CD14-positive monocyte (primary cell): ENCODE measurements at regions not wholly inside any gene's neighbourhood (a gene's known extent, or its start where the extent isn't known, plus 50 kb on each side); places are given as distances from the start of the nearest gene placed in this dataset.

Experiments used
- DNase-seq, 3 donors: peaks; one replicate each; pipeline ENCODE4 v3.0.0-alpha.2; 2011 to 2022
- H2AFZ ChIP-seq: 2 replicates; pipeline ENCODE4 v1.6.0; 2012; ENCODE audit warnings: mild to moderate bottlenecking, low read depth, low read length, inconsistent platforms; ENCODE audit not compliant: insufficient read depth, poor library complexity, severe bottlenecking
- H3K27ac ChIP-seq, 2 donors: 1 replicate in 1 of 2; 2 replicates in 1 of 2; pipeline ENCODE4 v1.5.1; 2012 to 2013; ENCODE audit warnings: low read length in 2 of 2, control low read depth in 1 of 2, inconsistent platforms in 1 of 2, low read depth in 1 of 2, mild to moderate bottlenecking in 1 of 2
- H3K27me3 ChIP-seq, 2 donors: one replicate each; pipeline versions ENCODE4 v1.6.0 to v1.6.1; 2011 to 2013; ENCODE audit warnings: low read length in 2 of 2; ENCODE audit not compliant: control insufficient read depth in 2 of 2, insufficient read depth in 2 of 2
- H3K36me3 ChIP-seq, 2 donors: replicated peaks in 1 of 2; 1 replicate in 1 of 2; 2 replicates in 1 of 2; pipeline versions ENCODE4 v1.5.1 to v1.6.1; 2012 to 2013; ENCODE audit warnings: low read length in 2 of 2, control low read depth in 1 of 2, inconsistent platforms in 1 of 2, mild to moderate bottlenecking in 1 of 2; ENCODE audit not compliant: insufficient read depth in 2 of 2, control insufficient read depth in 1 of 2
- H3K4me1 ChIP-seq, 2 donors: 1 replicate in 1 of 2; 2 replicates in 1 of 2; pipeline versions ENCODE4 v1.5.1 to v1.6.1; 2012 to 2013; ENCODE audit warnings: low read length in 2 of 2, control low read depth in 1 of 2, inconsistent platforms in 1 of 2, mild to moderate bottlenecking in 1 of 2, moderate library complexity in 1 of 2; ENCODE audit not compliant: insufficient read depth in 2 of 2, control insufficient read depth in 1 of 2
- H3K4me2 ChIP-seq: replicated peaks from 2 replicates; pipeline ENCODE3; 2012; ENCODE audit warnings: low read length, moderate library complexity, mild to moderate bottlenecking; ENCODE audit not compliant: poor library complexity, severe bottlenecking; ENCODE audit errors: extremely low read depth
- H3K4me3 ChIP-seq, 3 experiments: fragments of 200-600 bp in 1 of 3; sonication (generic) in 1 of 3; replicated peaks in 1 of 3; 1 replicate in 2 of 3; 2 replicates in 1 of 3; pipeline ENCODE4 v1.5.1; 2011 to 2013; ENCODE audit warnings: low read length in 3 of 3, mild to moderate bottlenecking in 3 of 3, control low read depth in 2 of 3, low read depth in 2 of 3, inconsistent platforms in 1 of 3, moderate library complexity in 1 of 3
- H3K79me2 ChIP-seq: 2 replicates; pipeline ENCODE4 v1.6.0; 2012; ENCODE audit warnings: mild to moderate bottlenecking, control low read depth, inconsistent platforms, low read length, moderate library complexity; ENCODE audit not compliant: insufficient read depth
- H3K9ac ChIP-seq: 2 replicates; pipeline ENCODE4 v1.6.0; 2017; ENCODE audit warnings: low read length, mild to moderate bottlenecking; ENCODE audit not compliant: insufficient read depth, poor library complexity, severe bottlenecking
- H3K9me3 ChIP-seq, 2 donors: replicated peaks in 1 of 2; 1 replicate in 1 of 2; 2 replicates in 1 of 2; pipeline versions ENCODE4 v1.5.1 to v1.6.1; 2012 to 2013; ENCODE audit warnings: low read length in 2 of 2, control low read depth in 1 of 2; ENCODE audit not compliant: control insufficient read depth in 1 of 2, insufficient read depth in 1 of 2
- H4K20me1 ChIP-seq: 2 replicates; pipeline ENCODE4 v1.6.0; 2012; ENCODE audit warnings: mild to moderate bottlenecking, low read length, control low read depth, moderate library complexity; ENCODE audit not compliant: insufficient read depth
- H3K27ac Mint-ChIP-seq, 7 donors: one replicate each; pipeline ENCODE4 v1.8.0; 2020; ENCODE audit warnings: mild to moderate bottlenecking in 7 of 7, mixed read lengths in 7 of 7, moderate library complexity in 6 of 7, inconsistent platforms in 2 of 7
- H3K27me3 Mint-ChIP-seq, 3 donors: one replicate each; pipeline ENCODE4 v1.8.0; 2021 to 2022; ENCODE audit warnings: low read depth in 3 of 3, mild to moderate bottlenecking in 3 of 3, mixed read lengths in 3 of 3, moderate library complexity in 3 of 3, inconsistent platforms in 1 of 3
- H3K36me3 Mint-ChIP-seq, 2 donors: one replicate each; pipeline ENCODE4 v1.8.0; 2020; ENCODE audit warnings: mixed read lengths in 2 of 2, inconsistent platforms in 1 of 2, mild to moderate bottlenecking in 1 of 2
- H3K4me1 Mint-ChIP-seq: one replicate; pipeline ENCODE4 v1.8.0; 2020; ENCODE audit warnings: mild to moderate bottlenecking, mixed read lengths
- H3K4me3 Mint-ChIP-seq, 2 donors: one replicate each; pipeline ENCODE4 v1.8.0; 2020; ENCODE audit warnings: mild to moderate bottlenecking in 2 of 2, mixed read lengths in 2 of 2, moderate library complexity in 1 of 2
- H3K9me3 Mint-ChIP-seq, 7 donors: one replicate each; pipeline ENCODE4 v1.8.0; 2020 to 2022; ENCODE audit warnings: mixed read lengths in 7 of 7, mild to moderate bottlenecking in 6 of 7, moderate library complexity in 6 of 7, inconsistent platforms in 2 of 7
- WGBS: methylation state at CpG from one replicate; pipeline ENCODE4 v1.1.5; 2013; ENCODE audit warnings: missing lambda C conversion rate; ENCODE audit not compliant: insufficient coverage; 5-methylcytosine and 5-hydroxymethylcytosine counted together
- intact Hi-C, 2 donors: fragments of 100-400 bp; cut with micrococcal nuclease; formaldehyde crosslinking; loops; one replicate each; pipeline versions ENCODE4 v1.15.0 to v1.15.1; 2023
- TF ChIP-seq, protein P1 (sequence below): fragments of 200-600 bp; IDR thresholded peaks from one replicate; pipeline ENCODE4 v1.8.0; 2022; ENCODE audit warnings: antibody characterized with exemption, mild to moderate bottlenecking

DNA sequence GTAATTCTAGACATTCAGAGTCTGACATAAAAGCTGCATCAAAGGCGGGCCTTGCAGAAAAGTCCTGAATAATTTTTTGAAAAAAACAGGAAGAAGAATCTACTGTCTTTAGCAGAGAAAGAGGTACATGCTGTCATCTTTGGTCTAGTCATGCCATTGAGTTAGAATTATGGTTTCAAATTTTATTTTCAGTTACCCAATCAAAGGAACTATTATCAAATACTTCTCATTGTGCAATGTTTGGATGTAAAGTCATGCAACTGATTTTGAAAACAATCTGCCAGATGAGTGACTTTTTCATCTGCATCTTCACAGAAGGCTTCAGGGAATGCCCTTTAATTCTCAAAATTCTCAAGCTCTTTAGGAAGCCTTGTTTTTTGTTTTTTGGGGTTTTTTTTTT, 803.5 kb downstream of the FLRT2 start:
- no peaks in the 10 kb centered on the region for H3K9me3 ChIP-seq
- H3K9ac ChIP-seq = no peak overlapping the region
- H3K27me3 ChIP-seq = no peaks in the 10 kb centered on the region
- H4K20me1 ChIP-seq = no peaks in the 10 kb centered on the region
- Mint-ChIP-seq H3K27ac (peak overlapping the region in 6 of 7 donors; percentile 33 to 89 (median 84)), H3K4me1 (peaks cover 17% of the 10 kb centered on the region), H3K4me3 (no peak overlapping the region), H3K9me3 (peaks cover 0 to 4% (median 0%) of the 10 kb centered on the region in 7 donors), H3K36me3 (no peaks in the 10 kb centered on the region), H3K27me3 (no peaks in the 10 kb centered on the region)
- peak overlapping the region in 1 of 2 donors; percentile 42 for H3K27ac ChIP-seq
- no peaks in the 10 kb centered on the region for H3K36me3 ChIP-seq
- TF ChIP-seq, protein P1, sequence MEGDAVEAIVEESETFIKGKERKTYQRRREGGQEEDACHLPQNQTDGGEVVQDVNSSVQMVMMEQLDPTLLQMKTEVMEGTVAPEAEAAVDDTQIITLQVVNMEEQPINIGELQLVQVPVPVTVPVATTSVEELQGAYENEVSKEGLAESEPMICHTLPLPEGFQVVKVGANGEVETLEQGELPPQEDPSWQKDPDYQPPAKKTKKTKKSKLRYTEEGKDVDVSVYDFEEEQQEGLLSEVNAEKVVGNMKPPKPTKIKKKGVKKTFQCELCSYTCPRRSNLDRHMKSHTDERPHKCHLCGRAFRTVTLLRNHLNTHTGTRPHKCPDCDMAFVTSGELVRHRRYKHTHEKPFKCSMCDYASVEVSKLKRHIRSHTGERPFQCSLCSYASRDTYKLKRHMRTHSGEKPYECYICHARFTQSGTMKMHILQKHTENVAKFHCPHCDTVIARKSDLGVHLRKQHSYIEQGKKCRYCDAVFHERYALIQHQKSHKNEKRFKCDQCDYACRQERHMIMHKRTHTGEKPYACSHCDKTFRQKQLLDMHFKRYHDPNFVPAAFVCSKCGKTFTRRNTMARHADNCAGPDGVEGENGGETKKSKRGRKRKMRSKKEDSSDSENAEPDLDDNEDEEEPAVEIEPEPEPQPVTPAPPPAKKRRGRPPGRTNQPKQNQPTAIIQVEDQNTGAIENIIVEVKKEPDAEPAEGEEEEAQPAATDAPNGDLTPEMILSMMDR = no peak
- H3K79me2 ChIP-seq = no peaks in the 10 kb centered on the region
- H2AFZ ChIP-seq = no peak overlapping the region
- intact Hi-C loops = no loop called here
- no CpG with 5 or more reads among the region's 1 CpG for WGBS
- peak; percentile 26 to 61 (median 30) for DNase-seq
- peaks cover 12 to 16% of the 10 kb centered on the region in 2 donors for H3K4me1 ChIP-seq
- no peak overlapping the region for H3K4me3 ChIP-seq
- peak overlapping the region; percentile 26 for H3K4me2 ChIP-seq

DNA sequence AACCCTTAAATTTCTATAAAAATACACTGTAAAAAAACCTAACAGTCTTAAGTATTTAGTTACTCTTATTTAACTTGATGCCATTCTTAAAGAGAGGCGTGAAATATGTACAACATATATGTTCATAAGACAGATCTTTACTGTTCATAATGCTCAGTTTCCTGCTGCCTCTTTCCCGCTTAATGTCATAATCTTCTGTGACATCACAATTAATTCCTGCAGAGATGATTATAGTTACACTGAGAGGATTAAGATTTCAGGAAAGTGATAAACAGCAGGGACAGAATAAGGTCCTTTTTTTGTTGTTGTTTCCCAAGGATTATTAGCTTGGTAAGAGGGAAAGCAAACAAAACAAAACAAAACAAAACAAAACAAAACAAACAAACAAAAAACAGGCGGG, 801.4 kb downstream of the FLRT2 start:
- peaks cover 17% of the 10 kb centered on the region for H3K4me1 Mint-ChIP-seq
- no peak overlapping the region for H3K4me3 Mint-ChIP-seq
- no peak overlapping the region for H3K27ac Mint-ChIP-seq
- Histone ChIP-seq H3K4me3 (no peak overlapping the region), H3K9me3 (no peaks in the 10 kb centered on the region), H3K4me1 (peaks cover 12 to 16% of the 10 kb centered on the region in 2 donors), H4K20me1 (no peaks in the 10 kb centered on the region), H3K4me2 (no peak overlapping the region), H2AFZ (no peak overlapping the region), H3K9ac (no peak overlapping the region), H3K27ac (no peak overlapping the region), H3K27me3 (no peaks in the 10 kb centered on the region), H3K36me3 (no peaks in the 10 kb centered on the region), H3K79me2 (no peaks in the 10 kb centered on the region)
- peaks cover 0 to 2% (median 0%) of the 10 kb centered on the region in 3 donors for H3K27me3 Mint-ChIP-seq
- intact Hi-C loops = no loop called here
- TF ChIP-seq, protein P1 = no peak
- peaks cover 0 to 4% (median 0%) of the 10 kb centered on the region in 7 donors for H3K9me3 Mint-ChIP-seq
- H3K36me3 Mint-ChIP-seq = no peaks in the 10 kb centered on the region
- WGBS = no CpG with 5 or more reads among the region's 3 CpGs
- DNase-seq = no peak
